H9 (cell line): ENCODE measurements at regions not wholly inside any gene's neighbourhood (a gene's known extent, or its start where the extent isn't known, plus 50 kb on each side); places are given as distances from the start of the nearest gene placed in this dataset.

ENCODE experiments used
- DNase-seq: peaks from one replicate; pipeline ENCODE4 v3.0.0-alpha.2; 2017
- H2AFZ ChIP-seq: one replicate; pipeline ENCODE4 v1.6.1; 2013; ENCODE audit warnings: mild to moderate bottlenecking, low read length, control low read depth, moderate library complexity
- H2AK5ac ChIP-seq: 2 replicates; pipeline ENCODE4 v1.6.1; 2013; ENCODE audit warnings: low read length, control low read depth, mixed read lengths; ENCODE audit not compliant: insufficient read length
- H2BK120ac ChIP-seq: one replicate; pipeline ENCODE4 v1.6.1; 2013; ENCODE audit warnings: low read depth, mild to moderate bottlenecking, low read length, control low read depth, inconsistent platforms; ENCODE audit not compliant: poor library complexity, severe bottlenecking
- H2BK12ac ChIP-seq: 2 replicates; pipeline ENCODE4 v1.6.1; 2013; ENCODE audit warnings: low read length, control low read depth, mixed read lengths, low read depth; ENCODE audit not compliant: insufficient read length
- H2BK15ac ChIP-seq: 2 replicates; pipeline ENCODE4 v1.6.1; 2013; ENCODE audit warnings: low read depth, low read length, control low read depth
- H2BK20ac ChIP-seq: one replicate; pipeline ENCODE4 v1.6.1; 2013; ENCODE audit warnings: low read depth, mild to moderate bottlenecking, low read length, control low read depth, inconsistent platforms; ENCODE audit not compliant: poor library complexity, severe bottlenecking
- H2BK5ac ChIP-seq: 2 replicates; pipeline ENCODE4 v1.6.1; 2013; ENCODE audit warnings: low read length, control low read depth, mixed read lengths; ENCODE audit not compliant: insufficient read length
- H3K14ac ChIP-seq: 2 replicates; pipeline ENCODE4 v1.6.1; 2013; ENCODE audit warnings: low read length, control low read depth; ENCODE audit not compliant: insufficient read depth
- H3K18ac ChIP-seq: 2 replicates; pipeline ENCODE4 v1.6.1; 2013; ENCODE audit warnings: low read depth, mild to moderate bottlenecking, mixed read lengths, low read length, control low read depth; ENCODE audit not compliant: insufficient read length
- H3K23ac ChIP-seq: 2 replicates; pipeline ENCODE4 v1.6.1; 2013; ENCODE audit warnings: low read length, control low read depth, mixed read lengths, low read depth; ENCODE audit not compliant: insufficient read length
- H3K23me2 ChIP-seq: 2 replicates; pipeline ENCODE4 v1.6.1; 2013; ENCODE audit warnings: low read depth, mild to moderate bottlenecking, mixed read lengths, low read length, control low read depth; ENCODE audit not compliant: insufficient read length, poor library complexity, severe bottlenecking
- H3K27ac ChIP-seq: 2 replicates; pipeline ENCODE4 v1.5.1; 2013; ENCODE audit warnings: low read length, control low read depth, mixed read lengths, low read depth; ENCODE audit not compliant: insufficient read length
- H3K27me3 ChIP-seq: 2 replicates; pipeline ENCODE4 v1.6.1; 2013; ENCODE audit warnings: low read length, control low read depth, inconsistent platforms; ENCODE audit not compliant: insufficient read depth
- H3K4ac ChIP-seq: 2 replicates; pipeline ENCODE4 v1.6.1; 2013; ENCODE audit warnings: low read depth, mild to moderate bottlenecking, control low read depth, inconsistent platforms, low read length, moderate library complexity
- H3K4me1 ChIP-seq: 2 replicates; pipeline ENCODE4 v1.6.1; 2013; ENCODE audit warnings: low read length, control low read depth, inconsistent platforms; ENCODE audit not compliant: insufficient read depth
- H3K4me2 ChIP-seq: 2 replicates; pipeline ENCODE4 v1.6.1; 2013; ENCODE audit warnings: low read length, control low read depth, mixed read lengths; ENCODE audit not compliant: insufficient read length, insufficient read depth
- H3K56ac ChIP-seq: 2 replicates; pipeline ENCODE4 v1.6.1; 2013; ENCODE audit warnings: low read depth, mild to moderate bottlenecking, mixed read lengths, low read length, control low read depth; ENCODE audit not compliant: insufficient read length
- H3K79me1 ChIP-seq: 2 replicates; pipeline ENCODE4 v1.6.1; 2013; ENCODE audit warnings: low read depth, mild to moderate bottlenecking, moderate library complexity, low read length, control low read depth, inconsistent platforms; ENCODE audit not compliant: insufficient read depth, poor library complexity, severe bottlenecking
- H3K79me2 ChIP-seq: 2 replicates; pipeline ENCODE4 v1.6.1; 2013; ENCODE audit warnings: low read length, control low read depth, inconsistent platforms; ENCODE audit not compliant: insufficient read depth
- H3K9ac ChIP-seq: 2 replicates; pipeline ENCODE4 v1.6.1; 2013; ENCODE audit warnings: low read length, control low read depth, mixed read lengths; ENCODE audit not compliant: insufficient read length; ENCODE audit errors: extremely low read depth
- H3K9me3 ChIP-seq: one replicate; pipeline ENCODE4 v1.6.1; 2013; ENCODE audit warnings: low read depth, low read length, inconsistent platforms; ENCODE audit not compliant: control insufficient read depth
- H3T11ph ChIP-seq: one replicate; pipeline ENCODE4 v1.6.1; 2013; ENCODE audit warnings: mild to moderate bottlenecking, low read length, control low read depth, inconsistent platforms
- H4K20me1 ChIP-seq: one replicate; pipeline ENCODE4 v1.6.1; 2013; ENCODE audit not compliant: control insufficient read depth, insufficient read length, insufficient read depth
- H4K5ac ChIP-seq: 2 replicates; pipeline ENCODE4 v1.6.1; 2013; ENCODE audit warnings: low read depth, mild to moderate bottlenecking, mixed read lengths, low read length, control low read depth; ENCODE audit not compliant: insufficient read length
- H4K8ac ChIP-seq: replicated peaks from 2 replicates; pipeline ENCODE4 v1.6.1; 2013; ENCODE audit warnings: low read length, control low read depth, mixed read lengths, low read depth; ENCODE audit not compliant: insufficient read length
- H4K91ac ChIP-seq: 2 replicates; pipeline ENCODE4 v1.6.1; 2013; ENCODE audit warnings: low read depth, mild to moderate bottlenecking, moderate library complexity, mixed read lengths, low read length, control low read depth; ENCODE audit not compliant: insufficient read length
- H3K27ac Mint-ChIP-seq, 3 experiments: 2 replicates in 2 of 3; 3 replicates in 1 of 3; pipeline ENCODE4 v1.8.0; 2020 to 2021; ENCODE audit warnings: mixed read lengths in 3 of 3, mild to moderate bottlenecking in 1 of 3, moderate library complexity in 1 of 3
- H3K27me3 Mint-ChIP-seq: 2 replicates; pipeline ENCODE4 v1.8.0; 2021; ENCODE audit warnings: low read depth, mild to moderate bottlenecking, moderate library complexity, mixed read lengths
- H3K36me3 Mint-ChIP-seq, 3 experiments: 2 replicates in 2 of 3; 3 replicates in 1 of 3; pipeline ENCODE4 v1.8.0; 2020 to 2021; ENCODE audit warnings: low read depth in 3 of 3, mixed read lengths in 3 of 3; ENCODE audit not compliant: insufficient read depth in 1 of 3
- H3K4me1 Mint-ChIP-seq, 2 experiments: 2 replicates each; pipeline ENCODE4 v1.8.0; 2020; ENCODE audit warnings: mixed read lengths in 2 of 2
- H3K4me3 Mint-ChIP-seq, 2 experiments: 2 replicates in 1 of 2; 3 replicates in 1 of 2; pipeline ENCODE4 v1.8.0; 2020 to 2021; ENCODE audit warnings: mild to moderate bottlenecking in 2 of 2, mixed read lengths in 2 of 2, moderate library complexity in 1 of 2
- H3K9me3 Mint-ChIP-seq, 2 experiments: 2 replicates in 1 of 2; 3 replicates in 1 of 2; pipeline ENCODE4 v1.8.0; 2020; ENCODE audit warnings: mild to moderate bottlenecking in 2 of 2, mixed read lengths in 2 of 2, moderate library complexity in 1 of 2
- WGBS: extraction: QIAGEN DNeasy Blood & Tissue Kit; methylation state at CpG from one replicate; pipeline ENCODE4 v1.1.7; 2013; ENCODE audit warnings: missing lambda C conversion rate, low lambda C conversion rate, mixed read lengths; ENCODE audit not compliant: insufficient read length; ENCODE audit errors: extremely low coverage; 5-methylcytosine and 5-hydroxymethylcytosine counted together
- TF ChIP-seq, protein P1 (sequence below): fragments of 200-600 bp; sonication (generic); conservative IDR thresholded peaks from 3 replicates; pipeline ENCODE4 v1.8.0; 2021; ENCODE audit warnings: antibody characterized with exemption, mild to moderate bottlenecking

DNA sequence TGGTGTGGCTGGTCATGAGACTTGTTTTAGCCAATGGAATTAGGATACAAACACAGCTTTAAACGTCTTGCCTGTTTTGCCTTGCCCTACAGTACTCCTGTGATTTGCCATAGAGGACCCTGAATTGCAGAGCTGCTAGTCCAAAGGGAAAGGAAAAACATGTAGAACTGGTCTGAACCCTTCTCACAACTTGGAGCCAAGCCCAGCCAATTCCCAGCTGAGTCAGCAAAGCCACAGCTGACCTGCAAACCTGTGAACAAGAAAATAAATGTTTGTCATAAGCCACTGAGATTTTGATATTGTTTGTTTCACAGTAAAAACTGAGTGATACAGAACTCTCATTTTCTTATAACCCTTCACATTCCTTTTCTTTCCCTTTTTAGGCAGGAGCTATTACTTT, 360.5 kb upstream of the API5 start:
- no peaks in the 10 kb centered on the region for H3K4me1 Mint-ChIP-seq
- Histone ChIP-seq H3K23ac (no peak overlapping the region), H4K91ac (no peak overlapping the region), H4K5ac (no peak overlapping the region), H2AFZ (no peak overlapping the region), H3T11ph (no peak overlapping the region), H3K79me1 (no peaks in the 10 kb centered on the region), H3K9ac (no peak overlapping the region), H3K56ac (no peak overlapping the region), H3K27me3 (no peaks in the 10 kb centered on the region), H2BK12ac (no peak overlapping the region), H3K4ac (no peak overlapping the region), H3K18ac (no peak overlapping the region), H2BK20ac (no peak overlapping the region), H3K14ac (no peak overlapping the region), H2BK5ac (no peak overlapping the region), H3K23me2 (no peaks in the 10 kb centered on the region), H3K9me3 (no peaks in the 10 kb centered on the region), H3K27ac (no peak overlapping the region), H3K79me2 (no peaks in the 10 kb centered on the region), H2AK5ac (no peak overlapping the region), H3K4me2 (no peak overlapping the region), H2BK120ac (no peak overlapping the region), H2BK15ac (no peak overlapping the region), H4K8ac (no peak overlapping the region), H4K20me1 (no peaks in the 10 kb centered on the region), H3K4me1 (no peaks in the 10 kb centered on the region; the same call in 1 of the 2 replicates)
- peaks cover 4 to 10% of the 10 kb centered on the region in 2 experiments; a peak in 2 of 5 replicates for H3K9me3 Mint-ChIP-seq
- no peak for DNase-seq
- no CpG with 5 or more reads among the region's 1 CpG for WGBS
- TF ChIP-seq, protein P1, sequence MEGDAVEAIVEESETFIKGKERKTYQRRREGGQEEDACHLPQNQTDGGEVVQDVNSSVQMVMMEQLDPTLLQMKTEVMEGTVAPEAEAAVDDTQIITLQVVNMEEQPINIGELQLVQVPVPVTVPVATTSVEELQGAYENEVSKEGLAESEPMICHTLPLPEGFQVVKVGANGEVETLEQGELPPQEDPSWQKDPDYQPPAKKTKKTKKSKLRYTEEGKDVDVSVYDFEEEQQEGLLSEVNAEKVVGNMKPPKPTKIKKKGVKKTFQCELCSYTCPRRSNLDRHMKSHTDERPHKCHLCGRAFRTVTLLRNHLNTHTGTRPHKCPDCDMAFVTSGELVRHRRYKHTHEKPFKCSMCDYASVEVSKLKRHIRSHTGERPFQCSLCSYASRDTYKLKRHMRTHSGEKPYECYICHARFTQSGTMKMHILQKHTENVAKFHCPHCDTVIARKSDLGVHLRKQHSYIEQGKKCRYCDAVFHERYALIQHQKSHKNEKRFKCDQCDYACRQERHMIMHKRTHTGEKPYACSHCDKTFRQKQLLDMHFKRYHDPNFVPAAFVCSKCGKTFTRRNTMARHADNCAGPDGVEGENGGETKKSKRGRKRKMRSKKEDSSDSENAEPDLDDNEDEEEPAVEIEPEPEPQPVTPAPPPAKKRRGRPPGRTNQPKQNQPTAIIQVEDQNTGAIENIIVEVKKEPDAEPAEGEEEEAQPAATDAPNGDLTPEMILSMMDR = no peak
- H3K27me3 Mint-ChIP-seq = no peaks in the 10 kb centered on the region
- H3K27ac Mint-ChIP-seq = no peak overlapping the region
- H3K36me3 Mint-ChIP-seq = no peaks in the 10 kb centered on the region; a peak in 1 of 7 replicates
- H3K4me3 Mint-ChIP-seq = no peak overlapping the region
